ENCODE measurements at regions not wholly inside any gene's neighbourhood (a gene's known extent, or its start where the extent isn't known, plus 50 kb on each side); places are given as distances from the start of the nearest gene placed in this dataset.

- H3K4me3 Mint-ChIP-seq (ENCODE audit: unreplicated experiment), result no peak overlapping the region
- DNase-seq, result no peak
- no peak for TF ChIP-seq CTCF (IDR thresholded peaks at IDR 0.05; ENCODE audit: partially characterized antibody, unreplicated experiment)
- H3K36me3 Mint-ChIP-seq (ENCODE audit: unreplicated experiment), result no peaks in the 10 kb centered on the region
- no peaks in the 10 kb centered on the region for H3K27me3 Mint-ChIP-seq (ENCODE audit: unreplicated experiment)
- no peaks in the 10 kb centered on the region for H3K9me3 Mint-ChIP-seq (ENCODE audit: unreplicated experiment)
- no peak overlapping the region for H3K27ac Mint-ChIP-seq (ENCODE audit: unreplicated experiment)
- no peaks in the 10 kb centered on the region for H3K4me1 Mint-ChIP-seq (ENCODE audit: low read depth, unreplicated experiment)
Observed at GRCh38 chrX:142052238-142052637, 148.5 kb downstream of the MAGEC1 start.

GRCh38 chrX:142043196-142043595 is 139.5 kb downstream of the MAGEC1 start:
- Mint-ChIP-seq H3K27me3 (ENCODE audit: unreplicated experiment) (no peaks in the 10 kb centered on the region), H3K27ac (ENCODE audit: unreplicated experiment) (no peak overlapping the region), H3K4me1 (ENCODE audit: low read depth, unreplicated experiment) (peaks cover 10% of the 10 kb centered on the region), H3K36me3 (ENCODE audit: unreplicated experiment) (no peaks in the 10 kb centered on the region), H3K4me3 (ENCODE audit: unreplicated experiment) (no peak overlapping the region), H3K9me3 (ENCODE audit: unreplicated experiment) (peaks cover 3% of the 10 kb centered on the region)
- no peak for DNase-seq
- no peak for TF ChIP-seq CTCF (IDR thresholded peaks at IDR 0.05; ENCODE audit: partially characterized antibody, unreplicated experiment)

GRCh38 chrX:142040906-142041305 is 137.2 kb downstream of the MAGEC1 start:
- peaks cover 10% of the 10 kb centered on the region for H3K4me1 Mint-ChIP-seq (ENCODE audit: low read depth, unreplicated experiment)
- no peak overlapping the region for H3K27ac Mint-ChIP-seq (ENCODE audit: unreplicated experiment)
- H3K9me3 Mint-ChIP-seq (ENCODE audit: unreplicated experiment), result peaks cover 3% of the 10 kb centered on the region
- no peak overlapping the region for H3K4me3 Mint-ChIP-seq (ENCODE audit: unreplicated experiment)
- no peaks in the 10 kb centered on the region for H3K36me3 Mint-ChIP-seq (ENCODE audit: unreplicated experiment)
- TF ChIP-seq CTCF (IDR thresholded peaks at IDR 0.05; ENCODE audit: partially characterized antibody, unreplicated experiment), result no peak
- DNase-seq, result no peak
- H3K27me3 Mint-ChIP-seq (ENCODE audit: unreplicated experiment), result no peaks in the 10 kb centered on the region

- Mint-ChIP-seq H3K4me3 (ENCODE audit: unreplicated experiment) (no peak overlapping the region), H3K27ac (ENCODE audit: unreplicated experiment) (no peak overlapping the region), H3K9me3 (ENCODE audit: unreplicated experiment) (no peaks in the 10 kb centered on the region), H3K36me3 (ENCODE audit: unreplicated experiment) (no peaks in the 10 kb centered on the region), H3K27me3 (ENCODE audit: unreplicated experiment) (no peaks in the 10 kb centered on the region), H3K4me1 (ENCODE audit: low read depth, unreplicated experiment) (peaks cover 2% of the 10 kb centered on the region)
- DNase-seq, result no peak
- no peak for TF ChIP-seq CTCF (IDR thresholded peaks at IDR 0.05; ENCODE audit: partially characterized antibody, unreplicated experiment)
Observed at GRCh38 chrX:142036116-142036515, 132.4 kb downstream of the MAGEC1 start.

- H3K9me3 Mint-ChIP-seq (ENCODE audit: unreplicated experiment), result no peaks in the 10 kb centered on the region
- no peak for TF ChIP-seq CTCF (IDR thresholded peaks at IDR 0.05; ENCODE audit: partially characterized antibody, unreplicated experiment)
- H3K27me3 Mint-ChIP-seq (ENCODE audit: unreplicated experiment), result no peaks in the 10 kb centered on the region
- no peaks in the 10 kb centered on the region for H3K36me3 Mint-ChIP-seq (ENCODE audit: unreplicated experiment)
- no peak overlapping the region for H3K4me3 Mint-ChIP-seq (ENCODE audit: unreplicated experiment)
- H3K4me1 Mint-ChIP-seq (ENCODE audit: low read depth, unreplicated experiment), result no peaks in the 10 kb centered on the region
- H3K27ac Mint-ChIP-seq (ENCODE audit: unreplicated experiment), result no peak overlapping the region
- no peak for DNase-seq
Observed at GRCh38 chrX:142005532-142005931, 101.8 kb downstream of the MAGEC1 start.
